SK-N-SH (cell line): ENCODE measurements at regions not wholly inside any gene's neighbourhood (a gene's known extent, or its start where the extent isn't known, plus 50 kb on each side); places are given as distances from the start of the nearest gene placed in this dataset.

Experiments
- CTCF ChIA-PET: fragments of 300-600, 350-600 bp; formaldehyde crosslinking; extraction: SDS; loops from one replicate; lab custom pipeline; 2021; lab: Yijun Ruan, JAX
- POLR2A ChIA-PET: fragments of 350-600 bp; sonication (Branson Sonifier 250); formaldehyde crosslinking; extraction: SDS; loops from one replicate; lab custom pipeline; 2020; ENCODE audit warnings: antibody characterized with exemption, inconsistent platforms; lab: Yijun Ruan, JAX
- DNase-seq: peaks from one replicate; pipeline ENCODE4 v3.0.0; 2012
- H2AFZ ChIP-seq: fragments of 200-600 bp; sonication (generic); 2 replicates; pipeline ENCODE4 v1.8.1; 2016; ENCODE audit warnings: antibody characterized with exemption, mild to moderate bottlenecking, low read depth
- H3F3A ChIP-seq: fragments of 200-600 bp; sonication (generic); replicated peaks from 2 replicates; pipeline ENCODE3; 2016; ENCODE audit warnings: antibody characterized with exemption, mild to moderate bottlenecking; ENCODE audit not compliant: insufficient read depth
- H3K27ac ChIP-seq, 2 experiments: fragments of 200-500 bp in 1 of 2; fragments of 200-600 bp in 1 of 2; sonication (Bioruptor generic) in 1 of 2; sonication (generic), shearing (Covaris generic) in 1 of 2; 2 replicates each; pipeline versions ENCODE4 v1.5.1 to v1.6.1; 2014 to 2016; ENCODE audit warnings: low read depth in 2 of 2, inconsistent platforms in 1 of 2, low read length in 1 of 2, mild to moderate bottlenecking in 1 of 2, mixed read lengths in 1 of 2
- H3K27me3 ChIP-seq: fragments of 200-600 bp; sonication (generic), shearing (Covaris generic); 2 replicates; pipeline ENCODE4 v1.6.1; 2016; ENCODE audit warnings: mixed run types; ENCODE audit not compliant: insufficient read depth
- H3K36me3 ChIP-seq, 2 experiments: fragments of 200-500 bp in 1 of 2; fragments of 200-600 bp in 1 of 2; sonication (Bioruptor generic) in 1 of 2; sonication (generic) in 1 of 2; replicated peaks in 1 of 2; 2 replicates each; pipeline versions ENCODE3 to v1.5.1; 2014 to 2016; ENCODE audit warnings: low read length in 1 of 2, mild to moderate bottlenecking in 1 of 2; ENCODE audit not compliant: insufficient read depth in 2 of 2, control insufficient read depth in 1 of 2
- H3K4me1 ChIP-seq, 2 experiments: fragments of 200-500 bp in 1 of 2; fragments of 200-600 bp in 1 of 2; sonication (Bioruptor generic) in 1 of 2; sonication (generic), shearing (Covaris generic) in 1 of 2; 2 replicates each; pipeline versions ENCODE4 v1.5.1 to v1.6.1; 2014 to 2016; ENCODE audit warnings: low read depth in 1 of 2, low read length in 1 of 2, mixed run types in 1 of 2; ENCODE audit not compliant: insufficient read depth in 2 of 2, control insufficient read depth in 1 of 2
- H3K4me2 ChIP-seq: fragments of 200-600 bp; sonication (generic), shearing (Covaris generic); 2 replicates; pipeline ENCODE4 v1.6.1; 2017; ENCODE audit warnings: mixed run types
- H3K4me3 ChIP-seq, 2 experiments: fragments of 200-500 bp in 1 of 2; fragments of 200-600 bp in 1 of 2; sonication (Bioruptor generic) in 1 of 2; sonication (generic), shearing (Covaris generic) in 1 of 2; 2 replicates each; pipeline versions ENCODE4 v1.5.1 to v1.8.1; 2014 to 2016; ENCODE audit warnings: low read depth in 2 of 2, inconsistent platforms in 1 of 2, low read length in 1 of 2, mild to moderate bottlenecking in 1 of 2, mixed read lengths in 1 of 2, moderate library complexity in 1 of 2
- H3K79me2 ChIP-seq: fragments of 200-600 bp; sonication (generic); 2 replicates; pipeline ENCODE4 v1.8.1; 2017; ENCODE audit warnings: mild to moderate bottlenecking; ENCODE audit not compliant: insufficient read depth
- H3K9ac ChIP-seq: fragments of 200-600 bp; sonication (generic); 2 replicates; pipeline ENCODE4 v1.6.1; 2017; ENCODE audit warnings: mixed run types
- H3K9me2 ChIP-seq: fragments of 200-600 bp; sonication (generic); 2 replicates; pipeline ENCODE4 v1.6.1; 2017; ENCODE audit warnings: mixed run types
- H3K9me3 ChIP-seq: fragments of 200-600 bp; sonication (generic); 2 replicates; pipeline ENCODE4 v1.6.1; 2017; ENCODE audit warnings: mixed run types, mild to moderate bottlenecking, moderate library complexity
- H4K20me1 ChIP-seq: fragments of 200-600 bp; sonication (generic); 2 replicates; pipeline ENCODE4 v1.6.1; 2017; ENCODE audit warnings: mild to moderate bottlenecking, mixed run types; ENCODE audit not compliant: insufficient read depth
- CHD2 ChIP-seq: fragments of 150-350 bp; IDR thresholded peaks from 2 replicates; pipeline ENCODE4 v1.6.1; 2018; ENCODE audit warnings: low read length; ENCODE audit not compliant: partially characterized antibody
- CTCF ChIP-seq: fragments of 200-600 bp; sonication (generic); IDR thresholded peaks from 2 replicates; pipeline ENCODE4 v1.6.1; 2017; ENCODE audit warnings: antibody characterized with exemption, mild to moderate bottlenecking, moderate library complexity
- ELF1 ChIP-seq: IDR thresholded peaks from 2 replicates; pipeline ENCODE4 v1.4.0; 2012
- EP300 ChIP-seq, 2 experiments: IDR thresholded peaks; 2 replicates each; pipeline versions ENCODE4 v1.4.0 to v1.6.1; 2012; ENCODE audit warnings: borderline replicate concordance in 1 of 2, low read depth in 1 of 2, low read length in 1 of 2
- FOSL2 ChIP-seq: IDR thresholded peaks from 2 replicates; pipeline ENCODE4 v1.4.0; 2012; ENCODE audit warnings: low read depth, mild to moderate bottlenecking, moderate library complexity, borderline replicate concordance
- GATA2 ChIP-seq: sonication (generic); formaldehyde crosslinking; IDR thresholded peaks from 2 replicates; pipeline ENCODE4 v1.5.0; 2020; ENCODE audit warnings: mild to moderate bottlenecking, missing genetic modification reagents
- NFIC ChIP-seq: IDR thresholded peaks from 2 replicates; pipeline ENCODE4 v1.4.0; 2012; ENCODE audit warnings: borderline replicate concordance
- NRF1 ChIP-seq: IDR thresholded peaks from 2 replicates; pipeline ENCODE4 v1.6.1; 2012; ENCODE audit warnings: low read depth, mild to moderate bottlenecking, low read length
- RAD21 ChIP-seq: IDR thresholded peaks from 2 replicates; pipeline ENCODE4 v1.6.1; 2012; ENCODE audit warnings: mild to moderate bottlenecking, low read length
- REST ChIP-seq: IDR thresholded peaks from 2 replicates; pipeline ENCODE4 v1.6.1; 2012; ENCODE audit warnings: mild to moderate bottlenecking, low read depth, low read length, moderate library complexity
- SMC3 ChIP-seq: IDR thresholded peaks from 2 replicates; pipeline ENCODE4 v1.6.1; 2012; ENCODE audit warnings: low read depth, low read length, improper control_type of control experiment
- TAF1 ChIP-seq: IDR thresholded peaks from 2 replicates; pipeline ENCODE4 v1.6.1; 2012; ENCODE audit warnings: low read depth, mild to moderate bottlenecking, low read length, moderate library complexity, borderline replicate concordance
- TCF12 ChIP-seq: IDR thresholded peaks from 2 replicates; pipeline ENCODE4 v1.4.0; 2012
- TEAD4 ChIP-seq: IDR thresholded peaks from 2 replicates; pipeline ENCODE4 v1.4.0; 2012; ENCODE audit warnings: mild to moderate bottlenecking, borderline replicate concordance; ENCODE audit not compliant: insufficient read depth
- USF2 ChIP-seq: fragments of 150-350 bp; IDR thresholded peaks from 2 replicates; pipeline ENCODE4 v1.6.1; 2017; ENCODE audit warnings: antibody characterized with exemption, low read length, low read depth, borderline replicate concordance
- YY1 ChIP-seq: IDR thresholded peaks from 2 replicates; pipeline ENCODE4 v1.4.0; 2012; ENCODE audit warnings: low read depth, mild to moderate bottlenecking
- WGBS: methylation state at CpG from one replicate; pipeline ENCODE4 v1.1.6; 2017; ENCODE audit warnings: low lambda C conversion rate; 5-methylcytosine and 5-hydroxymethylcytosine counted together

GRCh38 chr10:37439826-37440225 is 314.4 kb downstream of the ANKRD30A start (continued):
- TF ChIP-seq TAF1 (no peak), NFIC (no peak), NRF1 (no peak), GATA2 (CRISPR knock-in tag) (no peak), RAD21 (no peak)

- 13% methylated on average over 2 of the region's 2 CpGs for WGBS
- no peak for DNase-seq
- Histone ChIP-seq H3K9me2 (no peaks in the 10 kb centered on the region), H3K9me3 (no peaks in the 10 kb centered on the region), H3K79me2 (no peaks in the 10 kb centered on the region), H3K4me2 (no peak overlapping the region), H3K36me3 (no peaks in the 10 kb centered on the region), H3K27me3 (no peaks in the 10 kb centered on the region), H3K27ac (no peak overlapping the region), H3F3A (no peaks in the 10 kb centered on the region), H3K9ac (no peak overlapping the region), H3K4me1 (no peaks in the 10 kb centered on the region), H3K4me3 (no peak overlapping the region), H4K20me1 (no peaks in the 10 kb centered on the region), H2AFZ (no peak overlapping the region)
- ChIA-PET CTCF (no interaction called here), POLR2A (no interaction called here)
- TF ChIP-seq CTCF (no peak), TCF12 (no peak), TEAD4 (no peak), RAD21 (no peak), ELF1 (no peak), SMC3 (no peak), USF2 (no peak), FOSL2 (no peak), REST (no peak), EP300 (IDR thresholded peaks at IDR 0.05; ENCODE audit: borderline replicate concordance in 1 of 2, low read depth in 1 of 2, low read length in 1 of 2) (no peak), NRF1 (no peak), CHD2 (no peak), YY1 (no peak), TAF1 (no peak)
These were observed 311.0 kb downstream of the ANKRD30A start for GRCh38 chr10:37436357-37436756.
